ENCODE measurements at regions not wholly inside any gene's neighbourhood (a gene's known extent, or its start where the extent isn't known, plus 50 kb on each side); places are given as distances from the start of the nearest gene placed in this dataset.

- TF ChIP-seq CTCF (IDR thresholded peaks at IDR 0.05; ENCODE audit: low read depth, low read length) = no peak
- peak in 1 of 2 donors; percentile 35 for DNase-seq (ENCODE audit: low read depth in 2 of 2)
Measured at GRCh38 chr7:120097020-120097419, 176.0 kb upstream of the KCND2 start.

GRCh38 chr7:120097774-120098173 is 175.2 kb upstream of the KCND2 start:
- TF ChIP-seq CTCF (IDR thresholded peaks at IDR 0.05; ENCODE audit: low read depth, low read length) = no peak
- no peak for DNase-seq (ENCODE audit: low read depth in 2 of 2)
- H3K4me3 ChIP-seq (replicated peaks in 1 of 2; ENCODE audit: low read depth in 2 of 2, low read length in 2 of 2) = no peak overlapping the region

More at GRCh38 chr7:120097020-120097419, 176.0 kb upstream of the KCND2 start:
- H3K4me3 ChIP-seq (replicated peaks in 1 of 2; ENCODE audit: low read depth in 2 of 2, low read length in 2 of 2) = no peak overlapping the region

- H3K4me3 ChIP-seq (replicated peaks in 1 of 2; ENCODE audit: low read depth in 2 of 2, low read length in 2 of 2) = no peak overlapping the region
- TF ChIP-seq CTCF (IDR thresholded peaks at IDR 0.05; ENCODE audit: low read depth, low read length) = no peak
- no peak for DNase-seq (ENCODE audit: low read depth in 2 of 2)
Measured at GRCh38 chr7:120108376-120108775, 164.6 kb upstream of the KCND2 start.

GRCh38 chr7:120110169-120110568 is 162.8 kb upstream of the KCND2 start:
- no peak for TF ChIP-seq CTCF (IDR thresholded peaks at IDR 0.05; ENCODE audit: low read depth, low read length)
- DNase-seq (ENCODE audit: low read depth in 2 of 2) = no peak
- no peak overlapping the region for H3K4me3 ChIP-seq (replicated peaks in 1 of 2; ENCODE audit: low read depth in 2 of 2, low read length in 2 of 2)

GRCh38 chr7:120114626-120115025 is 158.3 kb upstream of the KCND2 start:
- DNase-seq (ENCODE audit: low read depth in 2 of 2) = no peak
- TF ChIP-seq CTCF (IDR thresholded peaks at IDR 0.05; ENCODE audit: low read depth, low read length) = no peak
- no peak overlapping the region for H3K4me3 ChIP-seq (replicated peaks in 1 of 2; ENCODE audit: low read depth in 2 of 2, low read length in 2 of 2)

- no peak for DNase-seq (ENCODE audit: low read depth in 2 of 2)
- TF ChIP-seq CTCF (IDR thresholded peaks at IDR 0.05; ENCODE audit: low read depth, low read length) = no peak
- no peak overlapping the region for H3K4me3 ChIP-seq (replicated peaks in 1 of 2; ENCODE audit: low read depth in 2 of 2, low read length in 2 of 2)
Measured at GRCh38 chr7:120123528-120123927, 149.4 kb upstream of the KCND2 start.

- no peak overlapping the region for H3K4me3 ChIP-seq (replicated peaks in 1 of 2; ENCODE audit: low read depth in 2 of 2, low read length in 2 of 2)
- no peak for TF ChIP-seq CTCF (IDR thresholded peaks at IDR 0.05; ENCODE audit: low read depth, low read length)
- peak in 1 of 2 donors; percentile 3 for DNase-seq (ENCODE audit: low read depth in 2 of 2)
Measured at GRCh38 chr7:120131096-120131839, 141.7 kb upstream of the KCND2 start.
